Fibroblast of villous mesenchyme (primary cell): ENCODE measurements at regions not wholly inside any gene's neighbourhood (a gene's known extent, or its start where the extent isn't known, plus 50 kb on each side); places are given as distances from the start of the nearest gene placed in this dataset.

Source experiments
- DNase-seq: peaks from one replicate; pipeline ENCODE4 v3.0.0-alpha.2; 2010; ENCODE audit warnings: low read depth
- H3K4me3 ChIP-seq: 2 replicates; pipeline ENCODE4 v1.5.1; 2011; ENCODE audit warnings: low read depth, mild to moderate bottlenecking, low read length
- TF ChIP-seq, protein P1 (sequence below): IDR thresholded peaks from 2 replicates; pipeline ENCODE4 v1.5.1; 2012; ENCODE audit warnings: low read depth, mild to moderate bottlenecking, low read length; ENCODE audit not compliant: insufficient read depth

DNA sequence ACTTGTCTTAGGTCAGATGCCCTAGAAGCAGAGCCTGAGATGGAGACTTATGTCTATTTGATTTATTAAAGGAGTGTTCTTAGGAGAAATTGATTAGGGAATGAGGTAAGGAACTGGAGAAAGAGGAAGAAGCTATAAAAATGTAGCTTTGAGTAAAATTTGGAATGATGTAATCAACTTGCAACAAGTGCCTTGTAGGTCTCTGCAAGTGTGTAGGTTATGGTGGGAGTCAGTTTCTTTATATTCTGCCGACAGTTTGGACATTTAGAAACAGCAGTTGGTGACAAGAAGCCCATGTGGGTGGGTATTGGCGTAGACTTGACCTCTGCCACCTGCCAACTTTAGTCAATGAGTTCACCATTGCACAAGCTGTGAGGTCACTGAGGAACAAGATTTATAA lies 986.5 kb downstream of the CDH18 start:
- TF ChIP-seq, protein P1, sequence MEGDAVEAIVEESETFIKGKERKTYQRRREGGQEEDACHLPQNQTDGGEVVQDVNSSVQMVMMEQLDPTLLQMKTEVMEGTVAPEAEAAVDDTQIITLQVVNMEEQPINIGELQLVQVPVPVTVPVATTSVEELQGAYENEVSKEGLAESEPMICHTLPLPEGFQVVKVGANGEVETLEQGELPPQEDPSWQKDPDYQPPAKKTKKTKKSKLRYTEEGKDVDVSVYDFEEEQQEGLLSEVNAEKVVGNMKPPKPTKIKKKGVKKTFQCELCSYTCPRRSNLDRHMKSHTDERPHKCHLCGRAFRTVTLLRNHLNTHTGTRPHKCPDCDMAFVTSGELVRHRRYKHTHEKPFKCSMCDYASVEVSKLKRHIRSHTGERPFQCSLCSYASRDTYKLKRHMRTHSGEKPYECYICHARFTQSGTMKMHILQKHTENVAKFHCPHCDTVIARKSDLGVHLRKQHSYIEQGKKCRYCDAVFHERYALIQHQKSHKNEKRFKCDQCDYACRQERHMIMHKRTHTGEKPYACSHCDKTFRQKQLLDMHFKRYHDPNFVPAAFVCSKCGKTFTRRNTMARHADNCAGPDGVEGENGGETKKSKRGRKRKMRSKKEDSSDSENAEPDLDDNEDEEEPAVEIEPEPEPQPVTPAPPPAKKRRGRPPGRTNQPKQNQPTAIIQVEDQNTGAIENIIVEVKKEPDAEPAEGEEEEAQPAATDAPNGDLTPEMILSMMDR = no peak
- DNase-seq = no peak
- no peak overlapping the region for H3K4me3 ChIP-seq

GRCh38 chr5:19002111-19002510 lies 985.9 kb downstream of the CDH18 start:
- TF ChIP-seq, protein P1 = no peak
- no peak for DNase-seq
- H3K4me3 ChIP-seq = no peak overlapping the region

DNA sequence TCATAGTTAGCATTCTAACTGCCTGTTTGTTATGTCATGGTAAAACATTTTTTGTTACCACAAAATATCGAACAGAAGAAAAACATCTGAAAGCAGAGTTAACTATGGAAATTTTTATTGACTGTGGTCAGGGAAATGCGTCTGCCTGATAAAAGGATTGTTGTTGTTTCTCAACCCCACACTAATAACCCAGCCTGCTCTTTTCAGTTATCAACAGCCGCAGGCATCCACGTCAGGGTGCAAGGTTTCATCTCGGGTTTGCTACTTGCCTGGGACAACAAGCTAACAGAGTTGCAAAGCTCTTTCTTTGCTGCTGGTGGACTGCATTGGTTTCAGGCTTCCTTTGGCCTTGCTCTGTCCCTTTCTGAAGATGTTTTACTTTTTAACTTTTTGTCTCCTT lies 969.2 kb downstream of the CDH18 start:
- no peak overlapping the region for H3K4me3 ChIP-seq
- TF ChIP-seq, protein P1 = no peak

DNA sequence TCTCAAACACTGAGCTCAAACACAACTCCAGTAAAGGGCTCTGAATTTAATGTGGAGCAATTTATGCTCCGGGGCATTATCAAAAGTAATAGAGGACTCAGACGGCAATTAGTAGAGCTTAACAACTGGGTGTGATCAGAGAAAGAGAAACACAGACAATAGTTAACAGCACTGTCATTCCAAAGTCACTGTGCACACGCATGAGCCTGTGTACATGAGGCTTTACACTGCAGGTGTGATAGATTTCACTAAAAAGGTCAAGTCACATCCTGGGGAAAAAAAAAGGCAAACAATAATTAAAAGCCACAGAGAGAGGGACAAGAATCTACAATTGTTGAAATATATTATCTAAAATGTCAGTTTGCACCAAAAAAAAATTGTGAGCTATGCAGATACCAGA lies 956.5 kb downstream of the CDH18 start:
- no peak overlapping the region for H3K4me3 ChIP-seq
- DNase-seq = no peak
- TF ChIP-seq, protein P1 = no peak

More for the DNA sequence above, 969.2 kb downstream of the CDH18 start:
- no peak for DNase-seq

DNA sequence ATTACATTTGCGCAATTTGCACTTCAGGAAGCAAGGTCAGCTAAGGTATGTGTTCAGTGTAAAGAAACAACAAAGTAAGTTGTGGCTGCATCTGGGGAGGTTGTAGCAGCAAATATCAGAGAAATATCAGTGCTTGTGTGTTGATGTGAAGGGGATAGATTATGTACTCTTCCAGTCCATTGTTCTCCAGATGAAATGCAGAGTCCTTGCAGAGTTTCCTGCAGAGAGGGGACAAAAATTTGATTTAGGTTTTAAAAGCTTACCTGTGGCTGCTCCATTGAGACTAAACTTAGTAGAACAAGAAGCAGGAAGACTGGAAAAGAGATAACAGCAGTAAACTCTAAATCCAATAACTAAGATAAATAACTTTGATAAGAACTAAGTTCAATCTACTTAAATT lies 952.2 kb downstream of the CDH18 start:
- DNase-seq = no peak
- H3K4me3 ChIP-seq = no peak overlapping the region
- TF ChIP-seq, protein P1 = no peak

- DNase-seq = no peak
- no peak overlapping the region for H3K4me3 ChIP-seq
Observed at GRCh38 chr5:19042106-19042505, 945.9 kb downstream of the CDH18 start.

DNA sequence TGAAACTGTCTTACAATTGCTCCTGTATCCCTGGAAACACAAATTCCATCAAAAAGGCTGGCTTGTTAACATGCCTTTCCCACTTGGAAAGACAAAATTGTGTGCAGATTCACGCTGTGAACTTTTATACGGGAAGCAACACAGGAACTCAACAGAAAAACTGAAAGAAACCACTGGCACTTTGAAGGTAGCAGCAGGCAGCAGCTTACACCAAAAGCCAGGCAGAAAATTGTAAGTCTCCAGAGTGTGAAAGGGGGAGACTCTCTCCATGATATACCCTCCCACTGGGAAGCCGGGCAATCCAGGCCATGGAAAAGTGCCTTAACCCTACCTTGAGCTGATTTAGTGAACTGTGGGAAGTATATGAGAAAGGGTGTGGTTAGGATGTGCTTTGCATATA lies 943.7 kb downstream of the CDH18 start:
- TF ChIP-seq, protein P1 = no peak
- H3K4me3 ChIP-seq = no peak overlapping the region
- DNase-seq = no peak

More at GRCh38 chr5:19042106-19042505, 945.9 kb downstream of the CDH18 start:
- TF ChIP-seq, protein P1 = no peak
